Hepatocyte (in vitro differentiated cells): ENCODE measurements at regions not wholly inside any gene's neighbourhood (a gene's known extent, or its start where the extent isn't known, plus 50 kb on each side); places are given as distances from the start of the nearest gene placed in this dataset.

Experiments
- DNase-seq: peaks from one replicate; pipeline ENCODE4 v3.0.0-alpha.2; 2016; ENCODE audit warnings: low spot score
- H2AFZ ChIP-seq: fragments of 200-600 bp; sonication (generic); 2 replicates; pipeline ENCODE4 v1.6.0; 2016; ENCODE audit warnings: antibody characterized with exemption, mild to moderate bottlenecking
- H3K27ac ChIP-seq: fragments of 200-600 bp; sonication (generic); 2 replicates; pipeline ENCODE4 v1.5.1; 2016; ENCODE audit warnings: mild to moderate bottlenecking
- H3K27me3 ChIP-seq: fragments of 200-600 bp; sonication (generic); 2 replicates; pipeline ENCODE4 v1.6.1; 2016
- H3K36me3 ChIP-seq: fragments of 200-600 bp; sonication (generic); replicated peaks from 2 replicates; pipeline ENCODE4 v1.5.1; 2016; ENCODE audit warnings: low read depth; ENCODE audit not compliant: insufficient read depth
- H3K4me1 ChIP-seq: fragments of 200-600 bp; sonication (generic); 2 replicates; pipeline ENCODE4 v1.5.1; 2016; ENCODE audit warnings: mild to moderate bottlenecking, moderate library complexity; ENCODE audit not compliant: insufficient read depth
- H3K4me2 ChIP-seq: fragments of 200-600 bp; sonication (generic); 2 replicates; pipeline ENCODE4 v1.6.0; 2016
- H3K4me3 ChIP-seq: fragments of 200-600 bp; sonication (generic); 2 replicates; pipeline ENCODE4 v1.5.1; 2016; ENCODE audit warnings: mild to moderate bottlenecking
- H3K79me2 ChIP-seq: fragments of 200-600 bp; sonication (generic); 2 replicates; pipeline ENCODE4 v1.6.0; 2017; ENCODE audit warnings: mild to moderate bottlenecking
- H3K9me2 ChIP-seq: fragments of 200-600 bp; sonication (generic); replicated peaks from 2 replicates; pipeline ENCODE4 v1.6.0; 2017; ENCODE audit warnings: mild to moderate bottlenecking; ENCODE audit not compliant: insufficient read depth
- H3K9me3 ChIP-seq: fragments of 200-600 bp; sonication (generic); 2 replicates; pipeline ENCODE4 v1.5.1; 2016; ENCODE audit warnings: low read depth, mild to moderate bottlenecking
- H4K20me1 ChIP-seq: fragments of 200-600 bp; sonication (generic); 2 replicates; pipeline ENCODE4 v1.6.0; 2016; ENCODE audit warnings: mild to moderate bottlenecking; ENCODE audit not compliant: insufficient read depth, poor library complexity, severe bottlenecking
- CTCF ChIP-seq: fragments of 200-600 bp; sonication (generic); IDR thresholded peaks from 2 replicates; pipeline ENCODE4 v1.5.1; 2016; ENCODE audit warnings: antibody characterized with exemption, mild to moderate bottlenecking; ENCODE audit not compliant: poor library complexity
- EZH2 ChIP-seq: fragments of 200-600 bp; sonication (generic); IDR thresholded peaks from 2 replicates; pipeline ENCODE4 v1.6.1; 2016; ENCODE audit warnings: antibody characterized with exemption, mild to moderate bottlenecking, borderline replicate concordance
- EZH2phosphoT487 ChIP-seq: fragments of 200-600 bp; sonication (generic); IDR thresholded peaks from one replicate; pipeline ENCODE4 v1.6.1; 2018; ENCODE audit warnings: antibody characterized with exemption, mild to moderate bottlenecking, low read depth, moderate library complexity; ENCODE audit not compliant: unreplicated experiment, severe bottlenecking
- WGBS: methylation state at CpG from one replicate; pipeline ENCODE4 v1.1.6; 2016; ENCODE audit warnings: low lambda C conversion rate; ENCODE audit errors: missing lambda C conversion rate; 5-methylcytosine and 5-hydroxymethylcytosine counted together

DNA sequence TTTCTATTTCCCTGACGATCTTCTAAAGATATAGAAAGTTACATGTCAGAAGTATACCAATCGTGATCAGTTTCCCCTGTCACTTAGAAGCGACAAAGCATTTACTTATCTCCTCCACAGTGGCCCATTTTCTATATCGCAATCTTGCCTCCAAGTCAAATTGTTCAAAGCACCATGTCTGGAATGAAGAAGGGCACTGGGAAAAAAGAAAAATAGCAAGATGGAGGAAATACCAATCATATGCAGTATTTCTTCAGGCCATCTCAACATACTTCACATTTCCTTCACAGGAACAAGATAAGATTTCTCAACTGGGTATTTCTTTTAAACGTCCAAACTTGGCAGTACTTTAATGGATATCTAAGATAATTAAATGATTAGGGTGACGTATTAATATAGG is 63.3 kb upstream of the IL6 start:
- no peaks in the 10 kb centered on the region for H4K20me1 ChIP-seq
- H3K27me3 ChIP-seq = no peaks in the 10 kb centered on the region
- no peak overlapping the region for H2AFZ ChIP-seq
- no peaks in the 10 kb centered on the region for H3K79me2 ChIP-seq
- H3K27ac ChIP-seq = no peak overlapping the region
- no peaks in the 10 kb centered on the region for H3K9me3 ChIP-seq
- H3K4me2 ChIP-seq = no peak overlapping the region
- no peaks in the 10 kb centered on the region for H3K9me2 ChIP-seq
- H3K4me1 ChIP-seq = peaks cover 5% of the 10 kb centered on the region
- no peak for DNase-seq
- no peaks in the 10 kb centered on the region for H3K36me3 ChIP-seq
- H3K4me3 ChIP-seq = no peak overlapping the region
- 93% methylated on average over 6 of the region's 6 CpGs for WGBS
- no peak for TF ChIP-seq EZH2phosphoT487
- TF ChIP-seq CTCF = no peak
- TF ChIP-seq EZH2 = no peak

DNA sequence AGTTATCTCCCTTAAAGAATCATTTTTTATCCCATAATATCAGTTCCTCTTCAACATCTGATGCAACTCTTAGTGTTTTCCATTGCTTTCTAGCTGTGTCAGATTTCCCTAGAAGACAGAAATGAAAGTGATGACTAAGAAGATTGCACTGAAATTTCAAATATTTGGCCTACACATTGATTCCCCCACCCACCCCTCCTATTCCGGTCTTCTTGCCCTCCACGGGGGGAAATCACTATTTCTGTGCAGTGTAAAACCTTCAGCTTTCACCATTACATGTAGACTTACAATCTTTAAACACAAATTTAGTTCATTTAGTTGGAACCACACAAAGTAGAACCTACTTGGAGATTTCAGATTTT is 63.7 kb upstream of the IL6 start:
- Histone ChIP-seq H3K79me2 (no peaks in the 10 kb centered on the region), H3K27ac (no peak overlapping the region), H3K4me1 (peaks cover 5% of the 10 kb centered on the region), H3K36me3 (no peaks in the 10 kb centered on the region), H3K4me3 (no peak overlapping the region), H2AFZ (no peak overlapping the region), H4K20me1 (no peaks in the 10 kb centered on the region), H3K4me2 (no peak overlapping the region), H3K9me3 (no peaks in the 10 kb centered on the region), H3K9me2 (no peaks in the 10 kb centered on the region), H3K27me3 (no peaks in the 10 kb centered on the region)
- no peak for DNase-seq
- TF ChIP-seq CTCF = no peak
- TF ChIP-seq EZH2phosphoT487 = no peak
- WGBS = 82% methylated on average over 2 of the region's 2 CpGs

DNA sequence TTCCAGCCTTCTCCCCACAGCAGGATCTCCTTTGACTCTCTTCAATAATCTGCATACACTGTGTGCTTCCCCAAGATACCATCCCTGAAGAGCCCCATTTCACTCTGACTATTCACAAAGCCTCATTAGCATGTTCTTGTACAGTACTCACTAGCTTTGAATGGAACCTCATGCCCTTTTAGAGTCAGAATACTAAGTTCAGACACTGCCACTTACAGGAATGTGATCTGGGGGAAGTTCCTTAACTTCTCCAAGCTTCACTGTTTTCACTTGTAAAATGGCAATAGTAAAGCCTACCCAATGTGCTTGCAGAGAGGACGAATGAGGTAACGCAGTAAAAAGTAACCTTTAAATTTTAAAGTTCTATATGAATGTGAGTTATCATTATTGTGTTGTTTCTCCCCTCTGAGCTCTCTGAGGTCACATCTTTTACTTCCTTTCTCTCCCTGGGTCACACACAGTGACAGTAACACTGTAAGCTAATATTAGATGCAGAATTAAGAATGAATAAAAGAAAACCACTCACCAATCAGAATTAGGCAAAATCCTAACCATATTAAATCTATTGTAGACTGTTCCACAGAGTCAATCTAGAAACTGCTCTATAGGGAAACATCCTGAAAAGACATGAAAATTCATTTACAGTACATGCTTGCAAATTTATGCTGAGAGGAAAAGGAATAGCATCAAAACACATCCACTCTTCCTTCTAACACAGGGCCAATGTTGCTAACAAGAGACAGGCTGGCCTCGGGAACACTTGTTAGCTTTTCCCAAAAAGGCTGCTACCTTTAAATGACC is 64.2 kb upstream of the IL6 start:
- Histone ChIP-seq H3K79me2 (no peaks in the 10 kb centered on the region), H3K4me1 (peaks cover 5% of the 10 kb centered on the region), H3K27me3 (no peaks in the 10 kb centered on the region), H3K9me3 (no peaks in the 10 kb centered on the region), H2AFZ (no peak overlapping the region), H3K4me3 (no peak overlapping the region), H3K4me2 (no peak overlapping the region), H3K36me3 (no peaks in the 10 kb centered on the region), H4K20me1 (no peaks in the 10 kb centered on the region), H3K27ac (no peak overlapping the region), H3K9me2 (no peaks in the 10 kb centered on the region)
- DNase-seq = no peak
- no peak for TF ChIP-seq CTCF
- TF ChIP-seq EZH2 = no peak
- TF ChIP-seq EZH2phosphoT487 = no peak
- 86% methylated on average over 3 of the region's 3 CpGs for WGBS

- H2AFZ ChIP-seq = no peak overlapping the region
- H3K4me2 ChIP-seq = no peak overlapping the region
- H3K9me2 ChIP-seq = no peaks in the 10 kb centered on the region
- no peaks in the 10 kb centered on the region for H3K79me2 ChIP-seq
- H3K4me3 ChIP-seq = no peak overlapping the region
- no peaks in the 10 kb centered on the region for H3K36me3 ChIP-seq
- H4K20me1 ChIP-seq = no peaks in the 10 kb centered on the region
- H3K4me1 ChIP-seq = peaks cover under 1% of the 10 kb centered on the region
- DNase-seq = no peak
- H3K27me3 ChIP-seq = no peaks in the 10 kb centered on the region
- H3K9me3 ChIP-seq = no peaks in the 10 kb centered on the region
- no peak overlapping the region for H3K27ac ChIP-seq
- TF ChIP-seq EZH2phosphoT487 = no peak
- no peak for TF ChIP-seq CTCF
- no peak for TF ChIP-seq EZH2
Measured at GRCh38 chr7:22662036-22662435, 65.0 kb upstream of the IL6 start.
